Right lobe of liver (tissue), 4 donors: ENCODE measurements at regions not wholly inside any gene's neighbourhood (a gene's known extent, or its start where the extent isn't known, plus 50 kb on each side); places are given as distances from the start of the nearest gene placed in this dataset.

ENCODE experiments used
- CTCF ChIP-seq, 4 donors: fragments of 200-600 bp in 3 of 4; fragments of 450-650 bp in 1 of 4; IDR thresholded peaks; one replicate each; pipeline versions ENCODE4 v1.5.1 to v1.8.0; 2016 to 2022; ENCODE audit warnings: antibody characterized with exemption in 4 of 4, mild to moderate bottlenecking in 2 of 4
- POLR2A ChIP-seq: fragments of 450-650 bp; IDR thresholded peaks from one replicate; pipeline ENCODE4 v1.6.1; 2017; ENCODE audit warnings: antibody characterized with exemption, mild to moderate bottlenecking
- donor health status: DM: no; HTN: no; CAD: no.
- donor health status: DM: no; HTN: no; CAD: no.
- donor health status: DM: no; HTN: yes; CAD: no.

GRCh38 chr22:47596176-47596690, 833.8 kb downstream of the TBC1D22A start:
- no peak for TF ChIP-seq CTCF (IDR thresholded peaks at IDR 0.05)
- TF ChIP-seq POLR2A: no peak
